NK-92 treated with Interleukin-12 subunit alpha and Interleukin-12 subunit beta, amount 100 ng/mL, for 24 hours (cell line): ENCODE measurements at regions not wholly inside any gene's neighbourhood (a gene's known extent, or its start where the extent isn't known, plus 50 kb on each side); places are given as distances from the start of the nearest gene placed in this dataset.
"Not testable (repeated sequence)": the region's sequence is repeated elsewhere in the genome, so short reads cannot be mapped to it uniquely, and the experiment has no call there.

ENCODE experiments used
- DNase-seq: peaks from one replicate; lab custom pipeline; 2025; lab: John Stamatoyannopoulos, UW

- no peak for DNase-seq
These were observed 142.4 kb upstream of the GALNT2 start for GRCh38 chr1:229924639-229925038.

- no peak for DNase-seq
These were observed 138.3 kb upstream of the GALNT2 start for GRCh38 chr1:229928767-229929166.

DNA sequence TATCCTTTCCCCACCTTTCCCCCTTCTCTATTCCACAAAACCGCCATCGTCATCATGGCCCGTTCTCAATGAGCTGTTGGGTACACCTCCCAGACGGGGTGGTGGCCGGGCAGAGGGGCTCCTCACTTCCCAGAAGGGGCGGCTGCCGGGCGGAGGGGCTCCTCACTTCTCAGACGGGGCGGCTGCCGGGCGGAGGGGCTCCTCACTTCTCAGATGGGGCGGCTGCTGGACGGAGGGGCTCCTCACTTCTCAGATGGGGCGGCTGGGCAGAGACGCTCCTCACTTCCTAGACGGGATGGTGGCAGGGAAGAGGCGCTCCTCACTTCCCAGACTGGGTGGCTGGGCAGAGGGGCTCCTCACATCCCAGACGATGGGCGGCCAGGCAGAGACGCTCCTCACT lies 135.3 kb upstream of the GALNT2 start:
- not testable (repeated sequence) for DNase-seq

DNA sequence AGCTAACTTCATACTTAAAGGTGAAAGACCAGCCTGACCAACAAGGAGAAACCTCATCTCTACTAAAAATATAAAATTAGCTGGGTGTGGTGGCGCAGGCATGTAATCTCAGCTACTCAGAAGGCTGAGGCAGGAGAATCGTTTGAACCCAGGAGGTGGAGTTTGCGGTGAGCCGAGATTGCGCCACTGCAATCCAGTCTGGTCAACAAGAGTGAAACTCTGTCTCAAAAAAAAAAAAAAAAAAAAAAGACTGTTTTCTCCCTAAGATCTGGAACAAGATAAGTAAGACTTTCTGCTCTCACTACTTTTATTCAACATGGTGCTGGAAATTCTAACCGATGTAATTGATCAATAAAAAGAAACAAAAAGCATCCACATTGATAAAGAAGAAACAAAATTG lies 131.9 kb upstream of the GALNT2 start:
- DNase-seq: not testable (repeated sequence)

DNA sequence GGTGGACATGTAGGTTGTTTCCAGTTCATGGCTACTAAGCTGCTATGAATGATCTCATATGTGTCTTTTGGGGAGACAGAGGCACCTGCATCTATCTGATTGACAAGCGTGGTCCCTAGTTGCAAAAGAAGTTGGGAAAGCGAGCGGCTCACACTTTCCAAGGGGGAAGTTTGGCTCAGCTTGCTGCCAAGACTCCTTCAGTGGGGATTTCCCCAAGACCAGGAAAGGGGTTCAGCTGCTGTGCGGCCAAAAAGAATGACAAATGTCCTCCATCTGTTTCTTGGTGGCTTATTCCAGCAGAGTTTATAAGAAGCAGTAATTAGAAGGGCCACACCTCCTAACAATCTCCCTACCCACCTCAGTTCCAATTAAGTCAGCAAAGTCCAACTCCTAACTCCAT lies 128.5 kb upstream of the GALNT2 start:
- no peak for DNase-seq

DNA sequence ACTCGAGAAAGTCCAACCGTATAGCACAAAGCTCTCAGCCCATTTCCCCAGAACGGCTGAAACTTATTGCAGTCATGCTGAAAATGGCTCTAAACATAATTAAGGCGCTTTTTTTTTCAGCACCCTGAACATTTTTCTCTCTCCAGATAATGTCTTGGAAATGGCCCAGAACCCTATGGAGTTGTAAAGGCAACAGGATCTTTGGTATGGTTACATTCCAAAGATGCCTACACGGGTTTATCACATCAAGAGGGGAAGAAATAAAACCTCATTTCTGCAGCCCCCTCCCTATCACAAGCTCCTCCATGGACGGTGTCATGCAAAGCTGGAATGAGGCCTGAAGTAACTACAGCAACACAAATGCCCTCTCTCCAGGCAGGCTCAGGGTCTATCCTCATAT lies 126.4 kb upstream of the GALNT2 start:
- no peak for DNase-seq

DNA sequence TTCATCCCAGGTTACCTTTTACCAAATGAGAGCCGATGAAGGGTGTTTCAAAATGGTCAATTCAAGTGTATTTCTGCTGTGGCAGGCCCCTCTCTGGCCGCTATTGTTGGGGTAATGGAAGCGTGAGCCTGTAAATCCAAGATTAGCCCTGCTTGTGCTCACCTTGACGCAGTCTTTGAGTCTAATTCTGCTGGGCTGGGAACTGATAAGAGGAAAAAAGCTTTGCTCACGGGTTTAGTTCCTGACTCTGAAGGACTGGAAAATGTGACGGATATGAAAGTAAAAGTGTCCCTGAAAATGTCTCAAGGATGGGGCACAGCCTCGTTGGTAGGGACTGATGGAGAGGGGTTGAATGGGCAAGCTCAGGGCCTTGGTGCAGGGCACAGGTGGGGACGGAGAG lies 125.9 kb upstream of the GALNT2 start:
- DNase-seq: no peak

GRCh38 chr1:229941831-229942230 lies 125.2 kb upstream of the GALNT2 start:
- no peak for DNase-seq

DNA sequence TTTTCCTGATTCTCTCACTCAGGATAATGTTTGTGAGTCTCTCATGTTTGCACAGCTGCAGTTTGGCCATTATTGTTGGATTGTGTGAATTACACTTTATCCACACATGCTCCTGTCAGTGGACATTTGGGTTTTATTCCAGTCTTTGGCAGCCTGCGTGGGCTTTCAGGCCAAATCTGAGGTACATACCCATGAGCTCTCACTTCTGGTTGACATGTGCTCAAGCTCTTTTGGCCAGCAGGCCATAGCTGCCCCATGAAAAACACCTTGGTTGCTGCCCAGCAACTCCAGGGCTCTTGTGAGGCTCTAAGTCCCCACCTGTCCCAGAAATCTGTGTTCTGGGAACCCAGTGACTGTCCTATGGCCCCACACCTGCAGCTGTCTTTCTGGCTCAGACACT lies 124.5 kb upstream of the GALNT2 start:
- DNase-seq: no peak

DNA sequence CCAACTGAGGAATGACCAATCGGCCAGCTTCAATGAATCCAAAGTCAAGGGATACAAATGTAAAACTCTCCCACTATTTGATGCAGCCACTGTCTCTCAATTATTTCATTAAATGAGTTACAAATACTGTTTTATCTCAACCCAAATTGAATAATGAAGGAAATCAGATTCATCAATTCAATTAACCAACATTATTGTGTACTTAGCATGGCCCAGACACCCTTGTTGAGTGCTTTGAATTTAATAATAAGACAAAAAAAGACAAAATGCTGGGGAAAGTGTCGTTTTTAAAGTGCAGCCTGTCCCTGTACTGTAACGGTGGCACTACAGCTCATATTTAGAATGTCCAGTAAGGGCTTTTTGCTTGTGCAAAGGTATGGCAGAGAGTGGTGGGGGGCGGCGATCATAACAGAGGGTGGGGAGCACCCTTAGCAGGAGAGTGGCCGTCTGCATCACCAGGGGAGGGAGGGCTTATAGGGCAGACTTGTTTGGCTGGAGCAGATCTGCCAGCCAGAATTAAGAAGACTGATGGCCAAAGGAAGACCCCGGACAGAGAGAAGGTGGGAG lies 123.8 kb upstream of the GALNT2 start:
- DNase-seq: no peak

- no peak for DNase-seq
These were observed 122.9 kb upstream of the GALNT2 start for GRCh38 chr1:229943988-229944743.

DNA sequence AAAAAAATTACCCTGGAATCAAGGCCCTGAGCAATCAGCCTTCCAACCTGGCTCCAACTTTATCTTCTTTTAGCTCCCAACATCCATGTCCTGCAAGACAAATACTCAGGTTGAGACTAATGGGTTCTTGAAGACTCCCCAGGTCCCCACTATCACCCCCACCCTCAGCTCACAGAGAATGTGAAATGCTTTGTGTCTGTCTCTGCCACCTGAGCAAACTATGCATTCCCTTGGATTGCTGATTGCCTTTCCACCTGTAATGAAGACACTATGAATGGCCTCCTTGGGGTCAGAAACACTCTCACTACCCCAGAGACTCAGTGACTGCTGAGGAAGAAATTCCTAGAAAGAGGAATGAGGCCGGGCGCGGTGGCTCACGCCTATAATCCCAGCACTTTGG lies 121.2 kb upstream of the GALNT2 start:
- DNase-seq: no peak

- no peak for DNase-seq
These were observed 119.1 kb upstream of the GALNT2 start for GRCh38 chr1:229947968-229948367.

GRCh38 chr1:229948438-229948837 lies 118.6 kb upstream of the GALNT2 start:
- no peak for DNase-seq

- no peak for DNase-seq
These were observed 117.5 kb upstream of the GALNT2 start for GRCh38 chr1:229949500-229949899.

- DNase-seq: no peak
These were observed 117.0 kb upstream of the GALNT2 start for GRCh38 chr1:229950020-229950419.

DNA sequence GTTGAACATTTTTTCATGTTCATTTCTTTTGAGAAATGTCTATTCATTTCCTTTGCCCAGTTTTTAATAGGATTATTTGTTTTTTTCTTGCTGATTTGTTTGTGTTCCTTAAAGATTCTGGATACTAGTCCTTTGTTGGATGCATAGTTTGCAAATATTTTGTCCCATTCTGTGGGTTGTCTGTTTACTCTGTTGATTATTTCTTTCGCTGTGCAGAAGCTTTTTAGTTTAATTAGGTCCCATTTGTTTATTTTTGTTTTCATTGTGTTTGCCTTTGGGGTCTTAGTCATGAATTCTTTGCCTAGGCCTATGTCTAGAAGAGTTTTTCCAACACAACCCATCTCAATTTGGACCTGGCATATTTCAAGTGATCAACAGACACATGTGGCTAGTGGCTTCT lies 116.1 kb upstream of the GALNT2 start:
- DNase-seq: no peak

GRCh38 chr1:229951856-229952534 lies 115.0 kb upstream of the GALNT2 start:
- no peak for DNase-seq

GRCh38 chr1:229952670-229953520 lies 114.1 kb upstream of the GALNT2 start:
- DNase-seq: no peak

DNA sequence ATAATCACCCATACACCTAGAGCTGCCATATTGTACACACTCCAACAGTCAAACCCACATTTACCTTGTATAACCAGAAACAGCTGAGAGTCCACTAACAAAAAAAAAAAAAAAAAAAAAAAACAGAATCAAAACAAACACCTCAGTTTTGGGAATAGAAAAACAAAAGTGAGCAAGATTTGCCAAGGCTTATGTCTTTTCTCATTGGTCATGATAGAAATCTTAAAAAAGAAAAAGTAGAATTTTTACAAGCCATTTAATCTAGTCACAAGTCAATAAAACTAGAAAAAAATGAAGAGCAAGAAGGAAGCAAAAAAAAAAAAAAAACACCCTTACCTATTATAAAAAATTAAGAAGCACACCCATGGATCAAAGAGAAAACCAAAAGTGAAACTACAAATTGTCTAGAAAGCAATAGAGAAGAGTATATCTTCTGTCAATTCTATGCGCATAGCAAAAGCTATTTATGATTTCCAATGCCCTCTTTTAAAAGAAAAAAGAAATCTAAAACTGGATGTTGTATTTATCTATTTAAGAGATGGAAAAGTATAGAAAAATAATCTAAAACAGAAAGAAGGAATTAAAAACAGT lies 113.2 kb upstream of the GALNT2 start:
- DNase-seq: no peak

DNA sequence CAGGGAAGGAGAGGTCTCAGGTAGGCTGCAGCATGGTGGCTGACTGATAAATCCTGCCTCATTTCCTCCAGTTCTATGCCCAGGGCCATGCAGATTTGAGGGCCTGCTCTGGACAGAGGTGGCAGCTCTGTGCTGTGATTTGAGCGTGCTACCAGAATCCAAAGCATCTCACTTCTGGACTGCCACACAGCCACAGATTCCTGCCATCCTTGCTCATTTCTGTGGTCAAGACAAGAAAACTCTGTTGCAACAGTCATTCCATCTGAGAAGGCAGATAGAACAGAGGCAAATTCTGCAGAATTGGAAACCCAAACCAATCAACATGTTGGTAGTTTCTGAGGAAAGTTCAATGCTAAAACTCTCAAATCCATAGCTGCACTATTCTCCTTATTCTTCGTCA lies 102.8 kb upstream of the GALNT2 start:
- no peak for DNase-seq

GRCh38 chr1:229970714-229971113 lies 96.3 kb upstream of the GALNT2 start:
- DNase-seq: no peak
